Pancreas (tissue), 10 donors: ENCODE measurements at regions not wholly inside any gene's neighbourhood (a gene's known extent, or its start where the extent isn't known, plus 50 kb on each side); places are given as distances from the start of the nearest gene placed in this dataset.

Experiments
- ATAC-seq, 4 donors: fragments of 200-7000 bp; cut with Tn5 transposase; one replicate each; pipeline versions ENCODE4 v1.8.0 to v1.9.1; 2020; ENCODE audit warnings: mild to moderate bottlenecking in 4 of 4, moderate library complexity in 4 of 4
- DNase-seq, 6 donors: peaks; one replicate each; pipeline ENCODE4 v3.0.0-alpha.2; 2020
- FAIRE-seq: peaks from 2 replicates; lab custom pipeline; 2012; peaks lifted over from hg19 to GRCh38; lab: Jason Lieb, UNC
- H3K27ac ChIP-seq, 4 donors: fragments of 200-600 bp; sonication (generic); 1 replicate in 3 of 4; 2 replicates in 1 of 4; pipeline versions ENCODE4 v1.5.0 to v1.8.0; 2020
- H3K27me3 ChIP-seq, 4 donors: fragments of 200-600 bp; one replicate each; pipeline ENCODE4 v1.8.0; 2021
- H3K36me3 ChIP-seq, 3 donors: fragments of 200-600 bp; sonication (generic) in 1 of 3; one replicate each; pipeline versions ENCODE4 v1.5.0 to v1.8.0; 2020 to 2021
- H3K4me1 ChIP-seq, 3 donors: fragments of 200-600 bp; one replicate each; pipeline ENCODE4 v1.8.0; 2021
- H3K4me3 ChIP-seq, 4 donors: fragments of 200-600 bp; sonication (generic) in 2 of 4; one replicate each; pipeline versions ENCODE4 v1.5.0 to v1.8.0; 2020 to 2021
- H3K9me3 ChIP-seq, 4 donors: fragments of 200-600 bp; one replicate each; pipeline ENCODE4 v1.8.0; 2021
- CTCF ChIP-seq, 4 donors: fragments of 200-600 bp; sonication (generic) in 3 of 4; IDR thresholded peaks; one replicate each; pipeline versions ENCODE4 v1.5.0 to v1.8.0; 2021; ENCODE audit warnings: antibody characterized with exemption in 4 of 4
- WGBS, 2 donors: extraction: QIAGEN DNeasy Blood & Tissue Kit; methylation state at CpG; one replicate each; pipeline ENCODE4 v1.1.7; 2013; 5-methylcytosine and 5-hydroxymethylcytosine counted together
- intact Hi-C, 3 donors: fragments of 100-400 bp; cut with DNase I; formaldehyde crosslinking; loops; one replicate each; pipeline versions ENCODE4 v1.11.1 to v1.14.2; 2022
- donor health status: healthy with polysubstance abuse.
- donor health status: DM: no; HTN: no; CAD: no; lungs with moderate emphysema.
- donor health status: DM: no; HTN: no; CAD: no.
- donor health status: control.
- donor health status: control.
- donor health status: Bipolar disorder and iron deficiency.
- donor health status: DM: yes; HTN: yes; CAD: no.
- donor health status: DM: no; HTN: no; CAD: no.
- donor health status: DM: no; HTN: no; CAD: no.
- donor health status: DM: yes; HTN: yes; CAD: no.

GRCh38 chr21:27024971-27025370, 58.1 kb upstream of the ADAMTS5 start:
- Histone ChIP-seq H3K4me3 (no peak overlapping the region), H3K27ac (no peak overlapping the region), H3K9me3 (no peaks in the 10 kb centered on the region), H3K36me3 (no peaks in the 10 kb centered on the region), H3K4me1 (no peaks in the 10 kb centered on the region), H3K27me3 (no peaks in the 10 kb centered on the region)
- FAIRE-seq (no peak), ATAC-seq (no peak), DNase-seq (no peak)
- WGBS, 2 donors: 84 to 87% methylated on average over 1 of the region's 1 CpG
- no peak for TF ChIP-seq CTCF (IDR thresholded peaks at IDR 0.05)
- intact Hi-C loops: no loop called here

GRCh38 chr21:27024301-27024700, 57.4 kb upstream of the ADAMTS5 start:
- Histone ChIP-seq H3K27me3 (no peaks in the 10 kb centered on the region), H3K4me1 (no peaks in the 10 kb centered on the region), H3K9me3 (no peaks in the 10 kb centered on the region), H3K4me3 (no peak overlapping the region), H3K27ac (no peak overlapping the region), H3K36me3 (no peaks in the 10 kb centered on the region)
- no peak for DNase-seq
- FAIRE-seq: no peak
- intact Hi-C loops: no loop called here
- no peak for TF ChIP-seq CTCF (IDR thresholded peaks at IDR 0.05)
- 26 to 43% methylated on average over 1 of the region's 1 CpG for WGBS, 2 donors
- no peak for ATAC-seq

- 83 to 91% methylated on average over 4 of the region's 4 CpGs for WGBS, 2 donors
- Histone ChIP-seq H3K27me3 (no peaks in the 10 kb centered on the region), H3K36me3 (no peaks in the 10 kb centered on the region), H3K4me1 (no peaks in the 10 kb centered on the region), H3K4me3 (no peak overlapping the region), H3K9me3 (no peaks in the 10 kb centered on the region), H3K27ac (no peak overlapping the region)
- intact Hi-C loops: no loop called here
- FAIRE-seq (no peak), DNase-seq (no peak), ATAC-seq (no peak)
- TF ChIP-seq CTCF (IDR thresholded peaks at IDR 0.05): no peak
Measured at GRCh38 chr21:27023186-27023585, 56.3 kb upstream of the ADAMTS5 start.

- H3K36me3 ChIP-seq: no peaks in the 10 kb centered on the region
- H3K27me3 ChIP-seq: no peaks in the 10 kb centered on the region
- FAIRE-seq: no peak
- H3K4me3 ChIP-seq: no peak overlapping the region
- H3K4me1 ChIP-seq: no peaks in the 10 kb centered on the region
- TF ChIP-seq CTCF (IDR thresholded peaks at IDR 0.05): no peak
- H3K9me3 ChIP-seq: no peaks in the 10 kb centered on the region
- no peak overlapping the region for H3K27ac ChIP-seq
- ATAC-seq: no peak
- 54 to 73% methylated on average over 1 of the region's 1 CpG for WGBS, 2 donors
- no peak for DNase-seq
- intact Hi-C loops: no loop called here
Measured at GRCh38 chr21:27021801-27022200, 54.9 kb upstream of the ADAMTS5 start.

GRCh38 chr21:27021046-27021445, 54.2 kb upstream of the ADAMTS5 start:
- H3K27ac ChIP-seq: no peak overlapping the region
- no peaks in the 10 kb centered on the region for H3K27me3 ChIP-seq
- 78 to 90% methylated on average over 1 of the region's 1 CpG for WGBS, 2 donors
- no peaks in the 10 kb centered on the region for H3K9me3 ChIP-seq
- intact Hi-C loops: no loop called here
- no peak for FAIRE-seq
- no peaks in the 10 kb centered on the region for H3K4me1 ChIP-seq
- ATAC-seq: no peak
- H3K36me3 ChIP-seq: no peaks in the 10 kb centered on the region
- DNase-seq: no peak
- no peak for TF ChIP-seq CTCF (IDR thresholded peaks at IDR 0.05)
- H3K4me3 ChIP-seq: no peak overlapping the region
